GM12878 (cell line): ENCODE measurements at regions not wholly inside any gene's neighbourhood (a gene's known extent, or its start where the extent isn't known, plus 50 kb on each side); places are given as distances from the start of the nearest gene placed in this dataset.

Source experiments
- ATAC-seq: fragments of 200-7000 bp; cut with Tn5 transposase; 3 replicates; pipeline ENCODE4 v1.9.1; 2020; ENCODE audit warnings: mild to moderate bottlenecking, moderate library complexity
- BruUV-seq: library from RNA; stranded (reverse); fragments of 400-500 nt; replicated peaks from 2 replicates; lab custom pipeline; 2021; lab: Mats Ljungman, UMichigan
- CTCF ChIA-PET: fragments of 300-600 bp; sonication (Branson Sonifier 250); formaldehyde crosslinking; extraction: SDS; loops from one replicate; lab custom pipeline; 2021; ENCODE audit warnings: inconsistent platforms; lab: Yijun Ruan, JAX
- POLR2A ChIA-PET: fragments of 350-600 bp; formaldehyde crosslinking; extraction: SDS; loops from one replicate; lab custom pipeline; 2021; ENCODE audit warnings: inconsistent platforms; lab: Charles Lee
- RAD21 ChIA-PET: fragments of 300-600 bp; sonication (Branson Sonifier 250); formaldehyde crosslinking; loops from one replicate; lab custom pipeline; 2023; ENCODE audit warnings: antibody characterized with exemption; ENCODE audit not compliant: unreplicated experiment; lab: Charles Lee
- SMC1A ChIA-PET: fragments of 300-600 bp; sonication (Branson Sonifier 250); formaldehyde crosslinking; loops from one replicate; lab custom pipeline; 2023; ENCODE audit not compliant: unreplicated experiment, uncharacterized antibody; lab: Charles Lee
- DNase-seq: peaks from one replicate; pipeline ENCODE4 v3.0.0-alpha.2; 2011; ENCODE audit warnings: low read depth, low spot score
- FAIRE-seq: peaks from 3 replicates; lab custom pipeline; 2011; peaks lifted over from hg19 to GRCh38; lab: Jason Lieb, UNC
- H2AFZ ChIP-seq: 2 replicates; pipeline ENCODE4 v1.6.0; 2011; ENCODE audit warnings: low read depth, low read length, control low read depth; ENCODE audit not compliant: control insufficient read depth
- H3K27ac ChIP-seq: 2 replicates; pipeline ENCODE4 v1.5.1; 2011; ENCODE audit warnings: control low read depth; ENCODE audit not compliant: control insufficient read depth, insufficient read depth
- H3K27me3 ChIP-seq, 2 experiments: replicated peaks in 1 of 2; 2 replicates each; pipeline versions ENCODE4 v1.6.0 to v1.6.1; 2011; ENCODE audit warnings: low read length in 1 of 2; ENCODE audit not compliant: control insufficient read depth in 2 of 2, insufficient read depth in 2 of 2
- H3K36me3 ChIP-seq, 2 experiments: 2 replicates each; pipeline ENCODE4 v1.5.1; 2011; ENCODE audit warnings: low read length in 1 of 2; ENCODE audit not compliant: control insufficient read depth in 2 of 2, insufficient read depth in 2 of 2
- H3K4me1 ChIP-seq: 2 replicates; pipeline ENCODE4 v1.6.1; 2011; ENCODE audit warnings: mild to moderate bottlenecking, low read length, moderate library complexity, mixed read lengths; ENCODE audit not compliant: control insufficient read depth, insufficient read depth
- H3K4me2 ChIP-seq: 2 replicates; pipeline ENCODE4 v1.6.0; 2011; ENCODE audit warnings: control low read depth; ENCODE audit not compliant: control insufficient read depth, insufficient read depth
- H3K4me3 ChIP-seq: fragments of 200-600 bp; sonication (generic); 2 replicates; pipeline ENCODE4 v1.5.1; 2016
- H3K79me2 ChIP-seq: 2 replicates; pipeline ENCODE4 v1.6.0; 2011; ENCODE audit warnings: low read length; ENCODE audit not compliant: control insufficient read depth, insufficient read depth
- H3K9ac ChIP-seq: 2 replicates; pipeline ENCODE4 v1.8.0; 2011; ENCODE audit warnings: low read length, control low read depth, mixed read lengths; ENCODE audit not compliant: control insufficient read depth, insufficient read depth
- H3K9me3 ChIP-seq: replicated peaks from 3 replicates; pipeline ENCODE4 v1.5.1; 2011; ENCODE audit warnings: mild to moderate bottlenecking, low read length; ENCODE audit not compliant: control insufficient read depth, insufficient read depth
- H4K20me1 ChIP-seq: 2 replicates; pipeline ENCODE4 v1.6.0; 2011; ENCODE audit not compliant: control insufficient read depth, insufficient read depth
- HCFC1 ChIP-seq: fragments of 150-350 bp; IDR thresholded peaks from 2 replicates; pipeline ENCODE4 v1.6.1; 2014; ENCODE audit warnings: low read length
- HSF1 ChIP-seq: fragments of 150-350 bp; IDR thresholded peaks from 2 replicates; pipeline ENCODE4 v1.6.1; 2014; ENCODE audit warnings: mild to moderate bottlenecking, low read depth, low read length
- SPI1 ChIP-seq: IDR thresholded peaks from 2 replicates; pipeline ENCODE4 v1.6.1; 2011; ENCODE audit warnings: low read depth, mild to moderate bottlenecking, low read length, moderate library complexity, borderline replicate concordance; ENCODE audit not compliant: insufficient read depth
- STAT1 ChIP-seq: fragments of 450-650 bp; conservative IDR thresholded peaks from 2 replicates; pipeline ENCODE4 v1.6.1; 2014; ENCODE audit warnings: antibody characterized with exemption, mild to moderate bottlenecking
- ZZZ3 ChIP-seq: IDR thresholded peaks from 2 replicates; pipeline ENCODE4 v1.6.1; 2011; ENCODE audit warnings: low read depth; ENCODE audit not compliant: control insufficient read depth, insufficient read length
- WGBS: methylation state at CpG from one replicate; pipeline ENCODE4 v1.1.6; 2016; ENCODE audit warnings: low lambda C conversion rate; ENCODE audit not compliant: insufficient replicate concordance, insufficient coverage; ENCODE audit errors: missing lambda C conversion rate; 5-methylcytosine and 5-hydroxymethylcytosine counted together
- in situ Hi-C: fragments of 300-500 bp; cut with MboI; formaldehyde crosslinking; loops from 9 replicates; pipeline ENCODE4 v1.14.3; 2018; ENCODE audit warnings: mixed read lengths
- intact Hi-C: fragments of 100-400 bp; cut with micrococcal nuclease; formaldehyde crosslinking; loops from one replicate; pipeline ENCODE4 v1.14.2; 2022; ENCODE audit not compliant: unreplicated experiment

DNA sequence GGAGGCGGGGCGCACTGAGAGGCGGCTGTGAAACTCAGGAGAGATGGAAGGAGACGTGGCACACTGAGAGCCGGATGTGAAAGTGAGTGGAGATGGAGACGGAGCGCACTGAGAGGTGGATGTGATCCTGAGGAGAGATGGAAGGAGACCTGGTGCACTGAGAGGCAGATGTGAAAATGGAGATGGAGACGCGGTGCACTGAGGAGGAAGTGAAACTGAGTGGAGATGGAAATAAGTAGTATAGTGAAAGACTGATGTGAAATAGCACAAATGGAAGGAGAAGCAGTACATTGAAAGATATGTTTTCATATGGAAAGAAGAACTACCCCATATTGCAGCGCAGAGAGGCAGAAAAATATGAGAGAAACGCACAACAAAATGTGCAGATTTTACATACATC lies 281.6 kb upstream of the RGPD4 start:
- Histone ChIP-seq H3K4me3 (no peak overlapping the region), H2AFZ (no peak overlapping the region), H3K36me3 (no peaks in the 10 kb centered on the region), H3K27ac (no peak overlapping the region), H3K27me3 (no peaks in the 10 kb centered on the region), H4K20me1 (no peaks in the 10 kb centered on the region), H3K9me3 (no peaks in the 10 kb centered on the region), H3K4me2 (no peak overlapping the region), H3K79me2 (no peaks in the 10 kb centered on the region), H3K4me1 (no peaks in the 10 kb centered on the region), H3K9ac (no peak overlapping the region)
- POLR2A ChIA-PET, result no interaction called here
- SMC1A ChIA-PET, result no interaction called here
- in situ Hi-C loops (no loop called here), intact Hi-C loops (loop anchor here (5.0 kb wide), 1 partner anchor 448 kb away; no protein-coding TSS in a partner anchor)
- CTCF ChIA-PET, result no interaction called here
- RAD21 ChIA-PET, result no interaction called here
- no peak for FAIRE-seq
- TF ChIP-seq ZZZ3, result no peak
- TF ChIP-seq SPI1, result peak; percentile 31; the same call in 1 of the 2 replicates
- no peak for DNase-seq
- 68% methylated on average over 11 of the region's 11 CpGs for WGBS
- no TSS peak for BruUV-seq
- no peak for ATAC-seq

DNA sequence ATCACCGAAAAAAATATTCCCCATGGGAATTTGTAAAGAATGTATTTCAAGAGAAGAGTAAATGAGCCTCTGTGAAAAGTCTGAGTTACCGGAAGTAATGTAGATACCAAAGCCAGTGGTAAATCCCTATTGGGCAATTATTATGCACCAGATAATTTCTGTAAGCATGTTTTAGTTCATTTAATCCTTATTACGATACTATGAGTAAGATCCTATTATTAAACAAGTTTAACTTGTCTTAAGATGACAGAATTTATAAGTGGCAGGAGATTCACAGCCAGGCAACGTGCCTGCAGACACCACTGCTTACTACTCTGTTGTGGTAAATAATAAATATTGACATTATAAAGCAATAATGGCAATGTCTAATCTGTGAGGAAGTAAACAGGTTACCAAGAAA lies 280.8 kb upstream of the RGPD4 start:
- Histone ChIP-seq H3K36me3 (no peaks in the 10 kb centered on the region), H3K4me3 (no peak overlapping the region), H3K27ac (no peak overlapping the region), H4K20me1 (no peaks in the 10 kb centered on the region), H3K79me2 (no peaks in the 10 kb centered on the region), H3K9ac (no peak overlapping the region), H3K4me1 (no peaks in the 10 kb centered on the region), H2AFZ (no peak overlapping the region), H3K4me2 (no peak overlapping the region), H3K9me3 (no peaks in the 10 kb centered on the region), H3K27me3 (no peaks in the 10 kb centered on the region)
- in situ Hi-C loops, result no loop called here
- BruUV-seq, result no TSS peak
- RAD21 ChIA-PET, result no interaction called here
- ATAC-seq, result no peak
- 25% methylated on average over 4 of the region's 4 CpGs for WGBS
- POLR2A ChIA-PET, result no interaction called here
- CTCF ChIA-PET, result no interaction called here
- intact Hi-C loops, result loop anchor here (5.0 kb wide), 1 partner anchor 449 kb away; no protein-coding TSS in a partner anchor
- DNase-seq, result no peak
- SMC1A ChIA-PET, result no interaction called here
- no peak for FAIRE-seq
- TF ChIP-seq STAT1, result no peak
- TF ChIP-seq HSF1, result no peak
- no peak for TF ChIP-seq HCFC1
